Keratinocyte (primary cell): ENCODE measurements at regions not wholly inside any gene's neighbourhood (a gene's known extent, or its start where the extent isn't known, plus 50 kb on each side); places are given as distances from the start of the nearest gene placed in this dataset.

Experiments
- DNase-seq: peaks from one replicate; pipeline ENCODE4 v3.0.0-alpha.2; 2011; ENCODE audit warnings: low read depth, missing footprints, low spot score
- FAIRE-seq: peaks from 2 replicates; lab custom pipeline; 2011; peaks lifted over from hg19 to GRCh38; lab: Jason Lieb, UNC
- H2AFZ ChIP-seq: 2 replicates; pipeline ENCODE4 v1.6.0; 2012; ENCODE audit warnings: low read length, control low read depth, inconsistent platforms; ENCODE audit not compliant: control insufficient read depth
- H3K27ac ChIP-seq: 2 replicates; pipeline ENCODE4 v1.5.1; 2011; ENCODE audit warnings: low read length; ENCODE audit not compliant: control insufficient read depth, insufficient read depth
- H3K27me3 ChIP-seq: 3 replicates; pipeline ENCODE4 v1.6.0; 2011; ENCODE audit warnings: low read length; ENCODE audit not compliant: control insufficient read depth, insufficient read depth; ENCODE audit errors: extremely low read depth
- H3K36me3 ChIP-seq, 2 experiments: 2 replicates in 1 of 2; 3 replicates in 1 of 2; pipeline ENCODE4 v1.5.1; 2011; ENCODE audit warnings: low read length in 2 of 2, mild to moderate bottlenecking in 1 of 2; ENCODE audit not compliant: control insufficient read depth in 2 of 2, insufficient read depth in 2 of 2; ENCODE audit errors: extremely low read depth in 1 of 2
- H3K4me1 ChIP-seq: 3 replicates; pipeline ENCODE4 v1.5.1; 2011; ENCODE audit warnings: low read length; ENCODE audit not compliant: control insufficient read depth, insufficient read depth; ENCODE audit errors: extremely low read depth
- H3K4me2 ChIP-seq: 3 replicates; pipeline ENCODE4 v1.6.0; 2011; ENCODE audit warnings: low read depth, low read length; ENCODE audit not compliant: control insufficient read depth, insufficient read depth; ENCODE audit errors: extremely low read depth
- H3K4me3 ChIP-seq, 3 experiments: fragments of 200-600 bp in 1 of 3; sonication (generic) in 1 of 3; 2 replicates in 2 of 3; 3 replicates in 1 of 3; pipeline ENCODE4 v1.5.1; 2011 to 2016; ENCODE audit warnings: low read length in 3 of 3, mild to moderate bottlenecking in 3 of 3, control low read depth in 2 of 3, inconsistent platforms in 1 of 3, low read depth in 1 of 3, mixed read lengths in 1 of 3, mixed run types in 1 of 3, moderate library complexity in 1 of 3; ENCODE audit not compliant: control insufficient read depth in 2 of 3, insufficient read depth in 2 of 3; ENCODE audit errors: extremely low read depth in 1 of 3
- H3K79me2 ChIP-seq: 2 replicates; pipeline ENCODE4 v1.6.0; 2012; ENCODE audit warnings: low read length; ENCODE audit not compliant: control insufficient read depth, insufficient read depth
- H3K9ac ChIP-seq: 3 replicates; pipeline ENCODE4 v1.6.0; 2011; ENCODE audit warnings: low read length; ENCODE audit not compliant: control insufficient read depth, insufficient read depth; ENCODE audit errors: extremely low read depth
- H3K9me1 ChIP-seq: 3 replicates; pipeline ENCODE4 v1.6.0; 2011; ENCODE audit warnings: low read length; ENCODE audit not compliant: control insufficient read depth, insufficient read depth; ENCODE audit errors: extremely low read depth
- H3K9me3 ChIP-seq: 2 replicates; pipeline ENCODE4 v1.5.1; 2012; ENCODE audit warnings: low read depth, low read length; ENCODE audit not compliant: control insufficient read depth
- H4K20me1 ChIP-seq: 3 replicates; pipeline ENCODE4 v1.6.0; 2011; ENCODE audit warnings: low read length; ENCODE audit not compliant: control insufficient read depth, insufficient read depth; ENCODE audit errors: extremely low read depth
- EZH2 ChIP-seq: IDR thresholded peaks from one replicate; pipeline ENCODE4 v1.6.1; 2012; ENCODE audit warnings: inconsistent platforms, mild to moderate bottlenecking, low read length, moderate library complexity
- dilution Hi-C: fragments of 300-500 bp; cut with MboI; formaldehyde crosslinking; loops from one replicate; pipeline ENCODE4 v1.7.0; 2020; ENCODE audit warnings: low sequenced_read_pairs; ENCODE audit not compliant: extremely low pct_ligation_motif_present
- TF ChIP-seq, protein P1 (sequence below), 3 experiments: IDR thresholded peaks in 1 of 3; conservative IDR thresholded peaks in 1 of 3; optimal IDR thresholded peaks in 1 of 3; 2 replicates in 2 of 3; 3 replicates in 1 of 3; pipeline versions ENCODE3 to v1.5.1; 2011; ENCODE audit warnings: low read length in 3 of 3, mild to moderate bottlenecking in 3 of 3, moderate library complexity in 2 of 3, control low read depth in 1 of 3, inconsistent platforms in 1 of 3; ENCODE audit not compliant: insufficient read depth in 2 of 3; ENCODE audit errors: extremely low read depth in 1 of 3

- Histone ChIP-seq H3K4me1 (peaks cover 30% of the 10 kb centered on the region), H3K4me3 (no peak overlapping the region), H3K9ac (no peak overlapping the region), H3K36me3 (no peaks in the 10 kb centered on the region), H3K4me2 (no peak overlapping the region), H3K27me3 (no peaks in the 10 kb centered on the region), H3K79me2 (no peaks in the 10 kb centered on the region), H3K9me1 (no peaks in the 10 kb centered on the region), H2AFZ (no peak overlapping the region), H4K20me1 (no peaks in the 10 kb centered on the region), H3K9me3 (no peaks in the 10 kb centered on the region), H3K27ac (no peak overlapping the region)
- dilution Hi-C loops = no loop called here
- TF ChIP-seq EZH2 = no peak
- TF ChIP-seq, protein P1, sequence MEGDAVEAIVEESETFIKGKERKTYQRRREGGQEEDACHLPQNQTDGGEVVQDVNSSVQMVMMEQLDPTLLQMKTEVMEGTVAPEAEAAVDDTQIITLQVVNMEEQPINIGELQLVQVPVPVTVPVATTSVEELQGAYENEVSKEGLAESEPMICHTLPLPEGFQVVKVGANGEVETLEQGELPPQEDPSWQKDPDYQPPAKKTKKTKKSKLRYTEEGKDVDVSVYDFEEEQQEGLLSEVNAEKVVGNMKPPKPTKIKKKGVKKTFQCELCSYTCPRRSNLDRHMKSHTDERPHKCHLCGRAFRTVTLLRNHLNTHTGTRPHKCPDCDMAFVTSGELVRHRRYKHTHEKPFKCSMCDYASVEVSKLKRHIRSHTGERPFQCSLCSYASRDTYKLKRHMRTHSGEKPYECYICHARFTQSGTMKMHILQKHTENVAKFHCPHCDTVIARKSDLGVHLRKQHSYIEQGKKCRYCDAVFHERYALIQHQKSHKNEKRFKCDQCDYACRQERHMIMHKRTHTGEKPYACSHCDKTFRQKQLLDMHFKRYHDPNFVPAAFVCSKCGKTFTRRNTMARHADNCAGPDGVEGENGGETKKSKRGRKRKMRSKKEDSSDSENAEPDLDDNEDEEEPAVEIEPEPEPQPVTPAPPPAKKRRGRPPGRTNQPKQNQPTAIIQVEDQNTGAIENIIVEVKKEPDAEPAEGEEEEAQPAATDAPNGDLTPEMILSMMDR (optimal IDR thresholded peaks at IDR 0.05 in 1 of 3, IDR thresholded peaks at IDR 0.05 in 1 of 3, conservative IDR thresholded peaks at IDR 0.05 in 1 of 3; ENCODE audit: extremely low read depth in 1 of 3, insufficient read depth in 2 of 3, low read length in 3 of 3) = no peak
- no peak for DNase-seq
- no peak for FAIRE-seq
Observed at GRCh38 chr6:113642001-113642713, 215.0 kb upstream of the MARCKS start.

DNA sequence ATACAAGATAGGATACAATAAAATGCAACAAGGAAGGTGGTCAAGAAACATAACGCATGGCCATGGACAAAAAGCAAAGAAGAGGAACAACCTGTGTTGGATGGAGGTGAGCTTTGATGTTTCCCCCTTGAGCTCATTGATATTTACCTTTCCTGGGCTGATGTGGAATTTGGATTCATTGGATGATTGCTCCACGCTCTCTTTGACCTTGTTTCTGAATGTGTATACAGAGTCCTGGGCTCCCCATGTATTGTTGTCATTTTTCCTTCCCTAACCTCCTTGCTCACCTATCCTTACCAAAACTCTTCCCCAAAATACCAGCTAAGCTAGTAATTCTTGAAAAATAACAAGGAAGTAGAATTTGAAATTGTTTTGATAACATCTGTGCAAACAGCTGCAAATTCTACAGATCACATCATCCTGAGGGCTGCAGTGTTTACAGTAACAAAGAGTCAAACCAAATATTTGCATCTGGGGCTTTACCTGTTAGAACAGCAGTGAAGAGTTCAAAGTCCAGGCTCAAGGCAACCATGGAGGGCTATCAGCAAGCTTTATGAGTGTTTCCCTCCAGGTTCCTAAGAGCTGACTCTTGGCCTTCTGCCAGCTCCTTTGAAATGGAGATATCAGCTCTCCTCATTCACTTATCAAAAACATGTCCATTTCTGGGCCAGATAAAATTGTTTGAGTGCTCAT lies 214.3 kb upstream of the MARCKS start:
- peak; percentile 48 for FAIRE-seq
- H3K4me2 ChIP-seq = peak overlapping the region; percentile 14
- no peak overlapping the region for H3K27ac ChIP-seq
- H3K4me3 ChIP-seq = no peak overlapping the region
- no peaks in the 10 kb centered on the region for H3K9me1 ChIP-seq
- no peaks in the 10 kb centered on the region for H3K36me3 ChIP-seq
- H3K9ac ChIP-seq = no peak overlapping the region
- H3K4me1 ChIP-seq = peaks cover 34% of the 10 kb centered on the region
- H3K27me3 ChIP-seq = no peaks in the 10 kb centered on the region
- DNase-seq = no peak
- H3K9me3 ChIP-seq = no peaks in the 10 kb centered on the region
- no peaks in the 10 kb centered on the region for H3K79me2 ChIP-seq
- TF ChIP-seq, protein P1 (optimal IDR thresholded peaks at IDR 0.05 in 1 of 3, IDR thresholded peaks at IDR 0.05 in 1 of 3, conservative IDR thresholded peaks at IDR 0.05 in 1 of 3; ENCODE audit: extremely low read depth in 1 of 3, insufficient read depth in 2 of 3, low read length in 3 of 3) = no peak
- TF ChIP-seq EZH2 = no peak
- no peaks in the 10 kb centered on the region for H4K20me1 ChIP-seq
- H2AFZ ChIP-seq = no peak overlapping the region
- dilution Hi-C loops = no loop called here
